ENCODE measurements at regions not wholly inside any gene's neighbourhood (a gene's known extent, or its start where the extent isn't known, plus 50 kb on each side); places are given as distances from the start of the nearest gene placed in this dataset.

DNA sequence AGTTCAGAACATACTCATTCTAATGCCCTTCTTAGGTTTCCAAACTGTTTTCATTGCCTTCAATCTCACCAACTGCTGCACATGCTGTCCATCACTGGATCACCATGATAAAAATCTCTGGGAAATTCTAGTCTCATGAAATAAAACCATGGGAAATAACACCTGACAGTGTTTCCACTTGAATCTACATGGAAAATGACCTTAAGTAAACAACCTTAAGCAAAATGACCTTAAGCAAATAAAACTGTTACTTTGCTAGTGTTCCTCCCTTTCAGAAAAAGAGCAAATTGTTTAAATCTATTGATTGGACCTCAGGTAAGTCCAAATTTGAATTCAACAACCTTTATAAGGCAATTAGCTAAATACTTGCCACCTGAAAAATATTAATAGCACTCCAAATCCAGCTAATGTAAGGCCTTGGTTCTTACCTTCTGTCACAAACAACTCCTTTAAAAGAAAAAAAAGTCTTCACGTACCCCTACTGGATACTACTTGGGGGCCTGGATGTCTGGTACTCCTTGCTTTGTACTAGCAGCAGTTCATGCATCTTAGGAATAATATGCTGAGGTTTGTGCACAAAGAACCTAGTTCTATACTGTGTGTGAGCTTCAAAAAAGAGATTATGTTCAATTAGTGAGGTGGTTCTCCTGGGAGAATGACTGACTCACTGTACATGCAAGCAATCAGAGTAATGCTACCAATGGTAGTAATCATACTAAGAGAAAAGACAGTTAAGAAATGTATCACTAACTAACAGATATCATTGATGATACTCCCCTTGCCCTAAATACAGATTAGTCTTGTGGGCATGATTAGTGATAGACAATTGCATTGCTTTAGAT is 630.4 kb downstream of the PSAT1 start:
- no peak for DNase-seq

GRCh38 chr9:78928625-78929405 is 631.9 kb downstream of the PSAT1 start:
- DNase-seq, result no peak

DNA sequence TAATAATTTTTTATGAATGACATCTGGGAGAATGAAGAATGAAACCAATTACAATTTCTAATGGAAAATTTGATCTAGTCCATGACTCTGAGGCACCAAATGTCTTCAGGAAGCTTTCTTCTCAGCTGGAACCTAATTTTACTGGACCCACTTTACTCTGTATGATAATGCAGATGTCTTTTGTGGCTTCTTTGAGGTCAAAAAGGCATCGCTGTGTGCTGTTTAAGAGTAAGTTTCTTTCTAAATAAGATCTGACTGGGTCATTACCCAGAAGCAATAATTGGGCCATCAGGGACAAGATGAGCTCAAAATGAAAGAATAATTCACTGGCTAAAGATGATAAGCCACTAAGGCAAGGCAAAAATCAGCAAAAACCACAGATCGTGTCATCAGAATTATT is 633.4 kb downstream of the PSAT1 start:
- no peak for DNase-seq

- no peak for DNase-seq
Measured at GRCh38 chr9:78932849-78933627, 636.1 kb downstream of the PSAT1 start.

DNA sequence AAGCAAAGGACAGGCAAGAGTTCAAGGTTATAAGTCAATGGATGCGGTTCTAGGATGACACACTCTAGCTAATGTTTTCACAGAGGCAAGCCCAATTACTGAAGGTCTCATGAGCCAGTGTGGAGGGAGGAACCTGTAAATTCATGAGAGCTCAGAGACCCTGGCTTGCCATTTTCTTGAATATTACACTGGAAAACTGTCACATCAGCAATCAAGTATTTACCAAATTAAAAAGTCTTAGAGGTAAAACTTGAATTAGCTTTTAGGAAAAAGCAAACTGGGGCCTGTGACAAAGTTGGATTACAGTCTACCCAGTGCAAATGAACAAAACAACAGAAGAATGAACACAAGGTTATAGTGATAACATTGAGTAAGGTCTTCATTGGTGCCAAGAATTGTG is 636.9 kb upstream of the TLE4 start:
- DNase-seq, result no peak

DNA sequence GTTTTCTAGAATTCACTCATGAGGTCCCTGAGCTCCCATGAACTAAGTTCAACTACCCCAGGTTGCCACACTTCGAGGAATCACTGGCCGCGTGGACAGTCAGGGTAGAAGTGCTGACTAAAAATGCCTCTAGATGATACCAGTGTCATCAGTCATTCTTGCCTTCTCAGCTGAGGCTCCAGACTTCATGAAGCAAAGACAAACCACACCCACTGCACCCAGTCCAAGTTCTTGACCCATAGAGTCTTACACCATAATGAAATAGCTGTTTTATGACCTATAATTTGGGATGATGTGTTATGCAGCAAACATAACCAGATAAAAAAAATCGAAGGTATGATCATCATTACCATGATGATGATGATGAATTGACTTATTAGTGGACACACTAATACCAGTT is 632.9 kb upstream of the TLE4 start:
- no peak for DNase-seq

DNA sequence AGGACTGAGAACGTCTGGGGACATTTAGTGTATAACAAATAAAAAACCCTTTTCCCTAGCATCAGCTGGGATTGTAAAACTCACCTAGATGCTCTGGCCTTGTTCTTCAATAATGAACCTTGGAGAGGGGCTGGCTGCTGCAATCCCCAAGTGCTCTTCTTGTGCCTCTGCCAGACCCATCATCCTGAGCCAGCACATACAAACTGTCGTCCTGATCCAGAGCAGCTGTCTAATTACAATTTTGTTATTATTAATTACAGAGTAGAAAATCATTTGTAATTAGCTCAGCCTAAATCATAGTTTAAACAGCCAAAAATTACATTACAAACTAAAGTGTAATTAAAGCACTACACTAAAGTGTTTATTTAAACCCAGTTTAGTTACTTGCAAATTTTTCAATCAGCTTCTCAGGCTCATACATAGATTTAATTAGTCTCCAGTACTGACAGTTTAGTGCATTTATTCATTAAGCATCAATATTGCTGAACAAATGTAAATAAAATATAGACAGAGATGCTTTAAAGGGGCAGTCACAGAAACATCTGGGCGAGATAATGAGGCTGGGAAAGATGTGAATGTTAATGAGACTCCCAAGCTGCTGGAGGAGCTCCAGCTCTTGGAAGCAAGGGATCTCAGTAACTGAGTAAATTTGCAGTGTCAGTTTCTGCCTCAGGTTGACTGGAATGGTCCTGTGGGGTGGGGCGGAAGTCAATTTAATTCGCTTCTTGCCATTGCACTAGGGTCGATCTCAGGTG is 632.3 kb upstream of the TLE4 start:
- no peak for DNase-seq

DNA sequence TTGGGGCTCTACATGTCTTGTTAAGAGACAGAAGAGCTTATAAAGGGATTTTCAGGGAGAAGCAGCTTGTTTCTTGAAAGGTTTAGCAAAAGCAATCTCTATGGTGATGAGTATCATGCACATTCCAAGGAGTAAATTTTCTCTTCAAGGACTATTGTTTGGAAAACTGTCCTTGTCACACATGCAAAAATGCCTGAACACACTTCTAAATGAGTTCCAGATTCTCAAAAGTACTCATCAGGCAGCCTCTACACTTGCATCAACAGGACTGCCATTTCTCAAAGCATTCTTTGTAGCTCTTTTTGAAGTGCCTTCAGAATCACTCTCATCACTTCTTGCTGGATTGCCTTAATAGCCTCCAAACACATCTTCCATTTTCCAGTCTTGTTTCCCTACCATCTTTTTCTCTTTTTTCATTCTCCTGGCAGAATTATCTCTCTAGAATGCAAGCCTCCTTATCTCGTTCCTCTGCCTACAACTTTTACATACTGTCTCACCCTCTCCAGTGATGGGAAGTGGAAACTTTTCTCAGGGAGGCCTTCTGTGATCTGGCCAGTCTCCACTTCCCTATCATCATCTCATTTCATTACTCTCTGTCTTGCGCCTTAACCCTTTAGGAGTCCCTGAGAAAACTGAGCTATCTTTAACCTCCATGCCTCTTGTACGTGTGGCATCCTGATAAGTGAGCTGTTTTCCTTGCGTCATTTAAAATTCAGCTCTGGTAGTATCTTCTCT is 631.5 kb upstream of the TLE4 start:
- DNase-seq, result no peak

GRCh38 chr9:78954286-78954685 is 617.5 kb upstream of the TLE4 start:
- DNase-seq, result no peak

DNA sequence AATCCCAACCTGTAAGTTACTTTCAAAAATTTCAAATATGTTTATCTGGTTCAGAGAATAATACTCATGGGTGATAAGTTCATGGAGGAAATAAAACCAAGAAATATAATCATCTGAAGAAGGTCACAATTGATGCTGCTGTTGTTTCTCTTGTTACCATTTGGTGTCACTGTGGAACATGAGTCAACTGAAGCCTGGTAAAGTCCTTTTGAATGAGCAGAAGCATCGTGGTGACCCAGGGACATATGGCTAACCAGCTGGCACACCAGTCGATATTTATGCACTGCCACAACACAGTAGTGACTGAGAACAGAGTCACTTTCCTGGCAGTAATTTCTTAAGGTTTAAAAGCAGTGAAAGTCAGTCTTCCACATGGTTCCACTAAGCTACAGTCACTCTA is 612.9 kb upstream of the TLE4 start:
- no peak for DNase-seq

DNA sequence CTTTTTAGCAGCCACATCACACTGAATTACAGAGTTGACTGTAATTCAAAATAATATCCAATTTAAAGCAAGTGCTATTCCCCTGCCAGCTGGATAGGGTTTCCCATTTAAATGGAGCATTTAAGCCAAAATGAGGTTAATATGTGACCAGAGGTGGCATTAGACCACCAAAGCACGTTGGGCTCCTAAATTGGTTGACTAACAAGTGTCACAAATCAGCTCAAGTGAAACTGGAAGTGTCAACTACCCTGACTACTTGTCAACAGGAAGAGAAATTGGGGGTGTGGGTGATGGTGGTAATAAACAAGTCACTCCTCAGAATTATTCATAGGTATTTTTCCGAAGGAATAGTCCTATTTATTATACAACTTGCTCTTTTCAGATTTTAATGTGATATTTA is 609.6 kb upstream of the TLE4 start:
- no peak for DNase-seq

DNA sequence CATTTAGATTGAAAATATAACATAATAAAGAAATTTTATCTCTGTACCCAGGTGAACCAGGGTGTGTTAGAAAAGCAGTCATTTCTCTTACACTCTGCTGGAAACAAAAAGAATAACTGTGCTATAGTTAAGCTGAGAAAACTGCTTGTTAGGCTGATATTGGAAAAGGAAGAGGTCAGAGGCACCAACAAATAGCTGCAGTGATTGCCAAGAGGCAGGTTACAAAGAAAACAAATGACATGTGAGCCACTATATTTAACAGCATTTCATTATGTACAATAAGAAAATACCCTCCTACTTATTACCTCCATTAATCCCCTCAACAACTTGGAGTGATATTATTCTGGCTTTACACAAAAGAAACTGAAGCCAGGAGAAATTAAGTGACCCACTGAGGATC is 607.9 kb upstream of the TLE4 start:
- DNase-seq, result no peak

DNA sequence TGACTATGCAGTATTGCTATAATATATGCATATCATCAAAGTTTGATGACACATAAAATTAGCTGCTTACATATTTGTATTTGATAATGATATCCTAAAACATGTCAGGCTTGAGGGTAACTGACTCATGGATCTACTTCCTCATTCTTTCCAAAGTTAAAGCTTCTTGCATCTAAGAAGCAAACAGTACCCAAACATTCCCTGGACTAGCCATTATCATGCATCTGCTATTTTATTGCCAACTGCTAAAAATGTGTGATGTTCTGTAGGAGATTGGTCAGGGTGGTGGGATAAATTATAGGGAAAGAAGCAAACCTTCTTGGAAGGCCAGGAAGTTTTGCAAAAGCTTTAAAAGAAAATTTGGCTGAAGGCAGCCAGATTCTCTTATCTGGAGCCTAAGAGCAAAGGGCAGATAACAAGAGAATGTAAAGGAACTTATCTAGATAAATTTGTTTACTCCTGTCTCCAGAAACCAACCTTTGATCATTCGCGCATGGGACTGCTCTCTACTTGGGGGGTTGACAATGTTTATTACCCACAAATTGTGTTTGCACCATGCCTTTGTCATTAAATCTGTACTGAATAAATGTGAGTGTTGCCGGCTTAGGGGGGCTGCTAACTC is 604.1 kb upstream of the TLE4 start:
- no peak for DNase-seq

- DNase-seq, result no peak
Measured at GRCh38 chr9:78970375-78970774, 601.4 kb upstream of the TLE4 start.

DNA sequence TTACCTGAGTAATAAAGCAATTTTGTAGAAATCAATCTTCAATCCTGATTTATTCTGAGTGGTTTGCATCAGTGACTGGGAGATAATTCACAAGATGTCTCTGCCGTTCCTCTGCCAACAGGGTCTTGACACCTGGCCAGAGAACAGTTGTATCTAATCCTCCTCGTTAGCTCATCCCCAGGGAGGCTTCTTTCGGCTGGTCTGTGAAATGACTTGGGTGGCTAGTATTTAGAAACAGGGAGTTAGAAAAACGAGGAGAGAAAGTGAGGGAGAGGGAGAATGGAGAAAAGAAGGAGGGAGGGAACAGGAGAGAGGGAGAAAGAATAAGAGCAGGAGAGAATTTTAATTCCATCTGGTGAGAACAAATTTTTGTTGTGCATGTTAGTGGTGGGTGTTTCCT is 600.2 kb upstream of the TLE4 start:
- DNase-seq, result no peak

- DNase-seq, result no peak
Measured at GRCh38 chr9:78972303-78972999, 599.3 kb upstream of the TLE4 start.

GRCh38 chr9:78973907-78974306 is 597.9 kb upstream of the TLE4 start:
- no peak for DNase-seq

DNA sequence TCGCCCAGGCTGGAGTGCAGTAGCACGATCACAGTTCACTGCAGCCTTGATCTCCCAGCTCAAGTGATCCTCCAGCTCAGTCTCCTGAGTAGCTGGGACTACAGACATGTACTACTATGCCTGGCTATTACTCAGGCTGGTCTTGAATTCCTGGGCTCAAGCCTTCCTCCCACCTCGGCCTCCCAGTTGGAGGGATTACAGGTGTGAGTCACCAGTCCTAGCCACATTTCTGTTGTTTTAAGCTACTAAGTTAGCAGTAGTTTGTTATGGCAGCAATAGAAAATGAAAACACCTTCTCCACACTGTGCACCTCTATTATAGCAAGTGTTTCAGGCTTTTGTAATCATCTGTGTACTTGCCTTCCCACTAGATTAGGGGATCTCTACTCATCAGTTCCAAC is 588.9 kb upstream of the TLE4 start:
- DNase-seq, result no peak

DNA sequence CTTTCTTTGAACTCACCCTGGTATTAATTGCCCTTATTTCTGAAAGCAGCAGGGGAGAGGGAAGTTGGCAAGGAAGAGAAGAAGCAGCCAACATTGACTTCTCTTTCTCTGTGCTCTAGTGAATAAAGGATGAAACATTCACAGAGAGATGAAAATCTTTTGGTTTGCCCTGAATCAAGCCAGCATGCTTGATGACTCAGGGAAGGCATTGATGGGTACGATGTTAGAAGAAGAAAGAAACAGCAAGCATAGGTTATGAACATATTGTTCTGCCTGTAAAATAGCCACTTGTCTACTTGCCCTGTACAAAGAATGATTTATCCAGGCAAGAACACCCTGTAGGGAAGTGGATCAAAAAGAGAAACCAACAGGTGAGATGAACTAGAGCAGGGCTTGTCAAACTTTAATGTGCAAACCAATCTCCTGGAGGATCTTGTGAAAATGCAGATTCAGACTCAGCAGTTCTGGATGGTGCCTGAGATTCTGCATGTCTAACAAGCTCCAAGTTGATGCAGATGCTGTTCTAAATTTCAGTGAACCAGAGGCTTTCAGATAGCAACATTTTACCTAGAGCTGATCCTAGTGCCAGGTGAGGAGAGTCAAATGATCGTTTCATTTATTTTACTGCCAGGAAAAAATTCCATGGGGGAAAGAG is 586.6 kb upstream of the TLE4 start:
- no peak for DNase-seq

DNA sequence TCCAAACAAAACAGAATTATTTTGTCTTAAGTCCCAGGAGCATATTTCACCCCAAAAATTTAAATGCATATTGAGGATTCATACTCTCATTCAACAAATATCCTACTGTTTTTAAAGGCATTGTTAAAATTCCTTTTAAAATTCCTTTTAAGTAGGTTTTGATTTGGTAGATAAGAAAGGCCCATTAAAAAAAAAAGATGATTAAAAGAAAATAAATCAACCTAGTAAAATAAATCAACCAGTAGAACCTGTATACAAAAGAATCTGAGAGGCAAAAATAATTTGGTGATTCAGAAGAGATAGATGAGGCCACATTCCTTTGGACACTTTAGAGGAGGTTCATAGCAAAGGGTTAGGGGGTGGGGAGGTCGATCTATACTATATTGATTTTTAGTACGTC is 585.3 kb upstream of the TLE4 start:
- DNase-seq, result no peak

All from stimulated activated CD4-positive, alpha-beta T cell treated with anti-CD3 and anti-CD28 coated beads, Interleukin-1b, Interleukin-23, amount 100 ng/mL, for 48 hours (primary cell).